ENCODE measurements at regions not wholly inside any gene's neighbourhood (a gene's known extent, or its start where the extent isn't known, plus 50 kb on each side); places are given as distances from the start of the nearest gene placed in this dataset.

DNA sequence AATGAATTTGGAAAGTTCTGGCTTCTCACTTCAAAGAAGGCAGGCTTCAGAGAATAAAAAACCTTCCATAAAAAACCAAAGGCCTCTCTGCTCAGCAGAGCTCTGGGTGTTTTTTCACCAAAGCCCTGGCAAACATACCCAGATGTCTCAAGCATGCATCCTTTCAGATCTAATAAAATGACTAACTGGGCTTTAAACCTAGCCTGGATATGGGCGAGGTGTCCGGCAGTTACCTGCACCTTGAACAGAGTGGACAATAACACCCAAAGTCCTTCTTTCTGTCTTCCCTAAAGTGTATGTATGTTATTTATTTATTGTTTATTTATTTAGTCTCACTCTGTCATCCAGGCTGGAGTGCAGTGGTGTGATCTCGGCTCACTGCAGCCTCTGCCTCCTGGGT lies 469.3 kb downstream of the XYLT1 start:
- Histone ChIP-seq H3K79me1 (ENCODE audit: low read depth in 1 of 2, low read length in 2 of 2) (no peaks in the 10 kb centered on the region), H3K9me3 (ENCODE audit: control insufficient read depth, insufficient read depth, low read length) (peaks cover 5% of the 10 kb centered on the region; the same call in 1 of the 2 replicates), H4K91ac (ENCODE audit: insufficient read depth, low read depth, low read length) (no peak overlapping the region), H3K18ac (ENCODE audit: low read depth, low read length) (no peak overlapping the region), H3K4ac (ENCODE audit: low read depth, low read length) (no peak overlapping the region), H2AFZ (replicated peaks; ENCODE audit: low read length, poor library complexity) (no peak overlapping the region), H3K9me1 (ENCODE audit: insufficient read depth, low read length) (no peaks in the 10 kb centered on the region), H3K4me2 (ENCODE audit: low read depth, low read length) (no peak overlapping the region), H4K20me1 (ENCODE audit: insufficient read depth, low read length) (no peaks in the 10 kb centered on the region), H3K56ac (ENCODE audit: extremely low read depth, insufficient read depth, low read length) (no peak overlapping the region), H3K36me3 (ENCODE audit: control insufficient read depth, insufficient read depth, low read length) (no peaks in the 10 kb centered on the region), H3K4me3 (ENCODE audit: insufficient read depth, low read depth, low read length) (no peak overlapping the region), H3K14ac (replicated peaks; ENCODE audit: low read depth, low read length) (no peak overlapping the region), H2BK20ac (ENCODE audit: low read depth, low read length) (no peak overlapping the region), H2BK5ac (ENCODE audit: low read depth, low read length, poor library complexity, severe bottlenecking) (no peak overlapping the region), H4K8ac (ENCODE audit: low read depth in 2 of 2, low read length in 2 of 2) (no peak overlapping the region), H2AK9ac (replicated peaks; ENCODE audit: low read depth, low read length, poor library complexity) (no peak overlapping the region), H4K5ac (ENCODE audit: low read depth, low read length) (no peak overlapping the region), H2BK15ac (ENCODE audit: low read depth, low read length) (no peak overlapping the region), H2BK120ac (ENCODE audit: low read depth, low read length) (no peak overlapping the region), H3K27ac (ENCODE audit: insufficient read depth, low read length) (no peak overlapping the region), H3K23ac (ENCODE audit: low read depth, low read length) (no peak overlapping the region), H3K27me3 (ENCODE audit: control insufficient read depth, insufficient read depth, low read length) (no peaks in the 10 kb centered on the region), H3K4me1 (ENCODE audit: control insufficient read depth, insufficient read depth, low read length) (no peaks in the 10 kb centered on the region), H3K9ac (ENCODE audit: low read depth, low read length) (no peak overlapping the region), H2AK5ac (ENCODE audit: low read depth, low read length) (no peak overlapping the region)
- intact Hi-C loops (cut with micrococcal nuclease), result no loop called here
- TF ChIP-seq, protein P1, sequence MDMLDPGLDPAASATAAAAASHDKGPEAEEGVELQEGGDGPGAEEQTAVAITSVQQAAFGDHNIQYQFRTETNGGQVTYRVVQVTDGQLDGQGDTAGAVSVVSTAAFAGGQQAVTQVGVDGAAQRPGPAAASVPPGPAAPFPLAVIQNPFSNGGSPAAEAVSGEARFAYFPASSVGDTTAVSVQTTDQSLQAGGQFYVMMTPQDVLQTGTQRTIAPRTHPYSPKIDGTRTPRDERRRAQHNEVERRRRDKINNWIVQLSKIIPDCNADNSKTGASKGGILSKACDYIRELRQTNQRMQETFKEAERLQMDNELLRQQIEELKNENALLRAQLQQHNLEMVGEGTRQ (IDR thresholded peaks at IDR 0.05; ENCODE audit: low read depth, low read length), result no peak
- TF ChIP-seq CHD1 (IDR thresholded peaks at IDR 0.05; ENCODE audit: low read depth, low read length), result no peak
- no peak for TF ChIP-seq MXI1 (IDR thresholded peaks at IDR 0.05; ENCODE audit: borderline replicate concordance, low read depth, low read length)
- no peak for TF ChIP-seq CEBPB (IDR thresholded peaks at IDR 0.05; ENCODE audit: low read depth, low read length)
- no peak for TF ChIP-seq MAFK (IDR thresholded peaks at IDR 0.05; ENCODE audit: low read depth, low read length)
- TF ChIP-seq POLR2A (IDR thresholded peaks at IDR 0.05; ENCODE audit: low read depth, low read length), result no peak
- no peak for TF ChIP-seq RCOR1 (IDR thresholded peaks at IDR 0.05; ENCODE audit: insufficient replicate concordance, low read length)
- no peak for TF ChIP-seq BHLHE40 (IDR thresholded peaks at IDR 0.05; ENCODE audit: low read depth, low read length)
- TF ChIP-seq RFX5 (IDR thresholded peaks at IDR 0.05; ENCODE audit: low read depth, low read length), result no peak
- TF ChIP-seq SMC3 (IDR thresholded peaks at IDR 0.05; ENCODE audit: low read depth, low read length), result no peak
- TF ChIP-seq FOS (IDR thresholded peaks at IDR 0.05; ENCODE audit: low read depth, low read length), result no peak
- TF ChIP-seq MAZ (IDR thresholded peaks at IDR 0.05; ENCODE audit: borderline replicate concordance, low read depth, low read length), result no peak
- TF ChIP-seq, protein P2, sequence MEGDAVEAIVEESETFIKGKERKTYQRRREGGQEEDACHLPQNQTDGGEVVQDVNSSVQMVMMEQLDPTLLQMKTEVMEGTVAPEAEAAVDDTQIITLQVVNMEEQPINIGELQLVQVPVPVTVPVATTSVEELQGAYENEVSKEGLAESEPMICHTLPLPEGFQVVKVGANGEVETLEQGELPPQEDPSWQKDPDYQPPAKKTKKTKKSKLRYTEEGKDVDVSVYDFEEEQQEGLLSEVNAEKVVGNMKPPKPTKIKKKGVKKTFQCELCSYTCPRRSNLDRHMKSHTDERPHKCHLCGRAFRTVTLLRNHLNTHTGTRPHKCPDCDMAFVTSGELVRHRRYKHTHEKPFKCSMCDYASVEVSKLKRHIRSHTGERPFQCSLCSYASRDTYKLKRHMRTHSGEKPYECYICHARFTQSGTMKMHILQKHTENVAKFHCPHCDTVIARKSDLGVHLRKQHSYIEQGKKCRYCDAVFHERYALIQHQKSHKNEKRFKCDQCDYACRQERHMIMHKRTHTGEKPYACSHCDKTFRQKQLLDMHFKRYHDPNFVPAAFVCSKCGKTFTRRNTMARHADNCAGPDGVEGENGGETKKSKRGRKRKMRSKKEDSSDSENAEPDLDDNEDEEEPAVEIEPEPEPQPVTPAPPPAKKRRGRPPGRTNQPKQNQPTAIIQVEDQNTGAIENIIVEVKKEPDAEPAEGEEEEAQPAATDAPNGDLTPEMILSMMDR (conservative IDR thresholded peaks at IDR 0.05; ENCODE audit: low read depth, low read length), result no peak
- no peak for TF ChIP-seq RAD21 (IDR thresholded peaks at IDR 0.05; ENCODE audit: low read length)
- TF ChIP-seq NFE2L2 (IDR thresholded peaks at IDR 0.05; ENCODE audit: low read depth, low read length), result no peak
- TF ChIP-seq, protein P3, sequence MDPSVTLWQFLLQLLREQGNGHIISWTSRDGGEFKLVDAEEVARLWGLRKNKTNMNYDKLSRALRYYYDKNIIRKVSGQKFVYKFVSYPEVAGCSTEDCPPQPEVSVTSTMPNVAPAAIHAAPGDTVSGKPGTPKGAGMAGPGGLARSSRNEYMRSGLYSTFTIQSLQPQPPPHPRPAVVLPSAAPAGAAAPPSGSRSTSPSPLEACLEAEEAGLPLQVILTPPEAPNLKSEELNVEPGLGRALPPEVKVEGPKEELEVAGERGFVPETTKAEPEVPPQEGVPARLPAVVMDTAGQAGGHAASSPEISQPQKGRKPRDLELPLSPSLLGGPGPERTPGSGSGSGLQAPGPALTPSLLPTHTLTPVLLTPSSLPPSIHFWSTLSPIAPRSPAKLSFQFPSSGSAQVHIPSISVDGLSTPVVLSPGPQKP (IDR thresholded peaks at IDR 0.05; ENCODE audit: borderline replicate concordance, low read depth, low read length), result no peak
- DNase-seq, result no peak
- BruUV-seq (replicated peaks), result no TSS peak
- dilution Hi-C loops (cut with HindIII; ENCODE audit: low sequenced_read_pairs, unreplicated experiment), result no loop called here
- POLR2A ChIA-PET (ENCODE audit: unreplicated experiment), result no interaction called here
- WGBS, 2 experiments (ENCODE audit: extremely low coverage in 2 of 2, insufficient read length in 1 of 2), result no CpG with 5 or more reads among the region's 3 CpGs
- CTCF ChIA-PET, result no interaction called here
- in situ Hi-C loops (cut with MboI; ENCODE audit: low sequenced_read_pairs), result no loop called here
- no peak for ATAC-seq (ENCODE audit: low read depth)
